Ishikawa (cell line): ENCODE measurements at regions not wholly inside any gene's neighbourhood (a gene's known extent, or its start where the extent isn't known, plus 50 kb on each side); places are given as distances from the start of the nearest gene placed in this dataset.

ENCODE experiments used
- CEBPB ChIP-seq: IDR thresholded peaks from 2 replicates; pipeline ENCODE4 v1.6.1; 2012
- CREB1 ChIP-seq: IDR thresholded peaks from 2 replicates; pipeline ENCODE4 v1.6.1; 2012; ENCODE audit warnings: low read depth
- EGR1 ChIP-seq: IDR thresholded peaks from 2 replicates; pipeline ENCODE4 v1.6.1; 2012
- EP300 ChIP-seq: IDR thresholded peaks from 2 replicates; pipeline ENCODE4 v1.6.1; 2012; ENCODE audit warnings: borderline replicate concordance
- FOXM1 ChIP-seq: IDR thresholded peaks from 2 replicates; pipeline ENCODE4 v1.6.1; 2012; ENCODE audit warnings: low read depth, borderline replicate concordance
- MAX ChIP-seq: IDR thresholded peaks from 2 replicates; pipeline ENCODE4 v1.6.1; 2012
- NFIC ChIP-seq: IDR thresholded peaks from 2 replicates; pipeline ENCODE4 v1.6.1; 2012
- RAD21 ChIP-seq: IDR thresholded peaks from 2 replicates; pipeline ENCODE4 v1.6.1; 2012; ENCODE audit warnings: low read depth
- REST ChIP-seq: IDR thresholded peaks from 2 replicates; pipeline ENCODE4 v1.6.1; 2012; ENCODE audit warnings: low read depth, mild to moderate bottlenecking
- TAF1 ChIP-seq: IDR thresholded peaks from 2 replicates; pipeline ENCODE4 v1.6.1; 2012; ENCODE audit warnings: low read depth, mild to moderate bottlenecking
- TCF12 ChIP-seq: IDR thresholded peaks from 2 replicates; pipeline ENCODE4 v1.6.1; 2012; ENCODE audit warnings: low read depth
- TEAD4 ChIP-seq: IDR thresholded peaks from 2 replicates; pipeline ENCODE4 v1.6.1; 2012
- USF1 ChIP-seq: IDR thresholded peaks from 2 replicates; pipeline ENCODE4 v1.6.1; 2012
- YY1 ChIP-seq: IDR thresholded peaks from 2 replicates; pipeline ENCODE4 v1.6.1; 2012; ENCODE audit warnings: low read depth
- ZBTB7A ChIP-seq: IDR thresholded peaks from 2 replicates; pipeline ENCODE4 v1.6.1; 2012; ENCODE audit warnings: low read depth

- no peak for TF ChIP-seq YY1
- no peak for TF ChIP-seq EP300
- TF ChIP-seq NFIC = no peak
- TF ChIP-seq RAD21 = no peak
- no peak for TF ChIP-seq ZBTB7A
- TF ChIP-seq CREB1 = no peak
- TF ChIP-seq FOXM1 = no peak
- no peak for TF ChIP-seq USF1
- no peak for TF ChIP-seq MAX
- TF ChIP-seq TAF1 = no peak
- TF ChIP-seq EGR1 = no peak
Observed at GRCh38 chr9:79912318-79913070, 340.7 kb downstream of the TLE4 start.

DNA sequence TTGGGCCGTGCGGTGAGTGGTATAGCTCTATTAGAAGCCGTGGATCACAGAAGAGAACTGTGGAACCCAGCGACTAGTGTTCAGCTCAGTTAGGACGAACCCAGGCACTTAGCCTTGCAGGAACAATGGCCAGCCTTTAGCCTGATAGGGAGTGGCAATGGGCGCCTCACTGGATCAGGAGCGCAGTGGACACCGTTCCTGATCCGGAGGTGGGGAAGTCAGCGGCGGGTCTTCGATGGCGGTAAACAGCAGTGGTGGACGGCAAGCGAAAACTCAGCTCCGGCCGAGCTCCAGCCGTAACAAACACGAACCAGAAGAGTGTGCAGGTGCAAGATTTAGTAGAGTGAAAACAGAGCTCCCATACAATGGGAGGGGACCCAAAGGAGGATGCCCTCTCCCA, 340.0 kb downstream of the TLE4 start:
- no peak for TF ChIP-seq TAF1
- no peak for TF ChIP-seq TCF12
- TF ChIP-seq EGR1 = no peak
- no peak for TF ChIP-seq TEAD4
- no peak for TF ChIP-seq ZBTB7A
- no peak for TF ChIP-seq REST
- no peak for TF ChIP-seq EP300
- TF ChIP-seq FOXM1 = no peak
- no peak for TF ChIP-seq CREB1
- TF ChIP-seq RAD21 = no peak
- TF ChIP-seq USF1 = no peak
- no peak for TF ChIP-seq NFIC
- TF ChIP-seq CEBPB = no peak
- no peak for TF ChIP-seq YY1
- TF ChIP-seq MAX = no peak

DNA sequence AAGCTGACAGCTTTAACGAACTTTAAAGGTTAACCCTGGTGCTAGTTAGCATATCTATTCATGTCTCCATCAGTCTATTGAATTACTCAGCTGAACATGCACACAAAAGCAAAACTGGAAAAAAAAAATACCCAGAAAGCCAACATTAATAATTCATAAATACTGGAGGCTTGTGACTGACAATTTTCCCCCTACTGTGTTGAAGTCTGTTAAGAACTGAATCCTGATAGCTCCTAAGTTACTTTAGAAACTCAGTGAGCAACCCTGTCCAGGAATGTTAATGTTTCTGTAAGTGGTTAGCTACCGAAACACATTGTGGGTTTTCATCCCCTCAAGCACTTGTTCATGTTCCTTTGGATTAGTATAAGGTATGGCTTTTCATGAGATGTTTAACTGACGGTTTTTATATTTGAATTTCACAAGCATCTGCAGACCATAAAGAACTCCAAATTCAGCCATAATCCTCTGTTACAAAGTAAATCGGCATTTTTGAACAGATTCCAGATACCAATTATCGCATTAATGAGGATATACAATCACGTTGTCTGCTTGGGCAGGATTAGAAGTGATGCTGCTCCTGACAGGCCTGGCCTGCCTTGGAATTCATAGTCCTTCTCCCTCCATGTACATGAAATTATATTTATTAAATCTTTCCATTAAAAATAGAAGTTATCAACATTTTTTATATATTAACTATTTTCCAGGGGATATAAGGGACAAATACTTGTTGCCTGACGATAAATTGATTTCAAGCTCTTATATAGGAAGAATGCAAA, 331.2 kb downstream of the TLE4 start:
- TF ChIP-seq TEAD4 = no peak
- no peak for TF ChIP-seq ZBTB7A
- TF ChIP-seq EGR1 = no peak
- no peak for TF ChIP-seq EP300
- no peak for TF ChIP-seq FOXM1
- TF ChIP-seq REST = no peak
- TF ChIP-seq TCF12 = no peak
- no peak for TF ChIP-seq TAF1

- TF ChIP-seq YY1 (no peak), RAD21 (no peak), CEBPB (no peak), REST (no peak), NFIC (no peak), TEAD4 (no peak), MAX (no peak), USF1 (no peak), FOXM1 (no peak), ZBTB7A (no peak), TCF12 (no peak), EGR1 (no peak)
Observed at GRCh38 chr9:79900754-79901153, 329.0 kb downstream of the TLE4 start.
